SK-N-SH (cell line): ENCODE measurements at regions not wholly inside any gene's neighbourhood (a gene's known extent, or its start where the extent isn't known, plus 50 kb on each side); places are given as distances from the start of the nearest gene placed in this dataset.
A peak's percentile ranks its signal among the peaks of the same experiment; 100 is the strongest.

Experiments
- CTCF ChIA-PET: fragments of 300-600, 350-600 bp; formaldehyde crosslinking; extraction: SDS; loops from one replicate; lab custom pipeline; 2021; lab: Yijun Ruan, JAX
- POLR2A ChIA-PET: fragments of 350-600 bp; sonication (Branson Sonifier 250); formaldehyde crosslinking; extraction: SDS; loops from one replicate; lab custom pipeline; 2020; ENCODE audit warnings: antibody characterized with exemption, inconsistent platforms; lab: Yijun Ruan, JAX
- DNase-seq: peaks from one replicate; pipeline ENCODE4 v3.0.0; 2012
- H2AFZ ChIP-seq: fragments of 200-600 bp; sonication (generic); 2 replicates; pipeline ENCODE4 v1.8.1; 2016; ENCODE audit warnings: antibody characterized with exemption, mild to moderate bottlenecking, low read depth
- H3F3A ChIP-seq: fragments of 200-600 bp; sonication (generic); replicated peaks from 2 replicates; pipeline ENCODE3; 2016; ENCODE audit warnings: antibody characterized with exemption, mild to moderate bottlenecking; ENCODE audit not compliant: insufficient read depth
- H3K27ac ChIP-seq, 2 experiments: fragments of 200-500 bp in 1 of 2; fragments of 200-600 bp in 1 of 2; sonication (Bioruptor generic) in 1 of 2; sonication (generic), shearing (Covaris generic) in 1 of 2; 2 replicates each; pipeline versions ENCODE4 v1.5.1 to v1.6.1; 2014 to 2016; ENCODE audit warnings: low read depth in 2 of 2, inconsistent platforms in 1 of 2, low read length in 1 of 2, mild to moderate bottlenecking in 1 of 2, mixed read lengths in 1 of 2
- H3K27me3 ChIP-seq: fragments of 200-600 bp; sonication (generic), shearing (Covaris generic); 2 replicates; pipeline ENCODE4 v1.6.1; 2016; ENCODE audit warnings: mixed run types; ENCODE audit not compliant: insufficient read depth
- H3K36me3 ChIP-seq, 2 experiments: fragments of 200-500 bp in 1 of 2; fragments of 200-600 bp in 1 of 2; sonication (Bioruptor generic) in 1 of 2; sonication (generic) in 1 of 2; replicated peaks in 1 of 2; 2 replicates each; pipeline versions ENCODE3 to v1.5.1; 2014 to 2016; ENCODE audit warnings: low read length in 1 of 2, mild to moderate bottlenecking in 1 of 2; ENCODE audit not compliant: insufficient read depth in 2 of 2, control insufficient read depth in 1 of 2
- H3K4me1 ChIP-seq, 2 experiments: fragments of 200-500 bp in 1 of 2; fragments of 200-600 bp in 1 of 2; sonication (Bioruptor generic) in 1 of 2; sonication (generic), shearing (Covaris generic) in 1 of 2; 2 replicates each; pipeline versions ENCODE4 v1.5.1 to v1.6.1; 2014 to 2016; ENCODE audit warnings: low read depth in 1 of 2, low read length in 1 of 2, mixed run types in 1 of 2; ENCODE audit not compliant: insufficient read depth in 2 of 2, control insufficient read depth in 1 of 2
- H3K4me2 ChIP-seq: fragments of 200-600 bp; sonication (generic), shearing (Covaris generic); 2 replicates; pipeline ENCODE4 v1.6.1; 2017; ENCODE audit warnings: mixed run types
- H3K4me3 ChIP-seq, 2 experiments: fragments of 200-500 bp in 1 of 2; fragments of 200-600 bp in 1 of 2; sonication (Bioruptor generic) in 1 of 2; sonication (generic), shearing (Covaris generic) in 1 of 2; 2 replicates each; pipeline versions ENCODE4 v1.5.1 to v1.8.1; 2014 to 2016; ENCODE audit warnings: low read depth in 2 of 2, inconsistent platforms in 1 of 2, low read length in 1 of 2, mild to moderate bottlenecking in 1 of 2, mixed read lengths in 1 of 2, moderate library complexity in 1 of 2
- H3K79me2 ChIP-seq: fragments of 200-600 bp; sonication (generic); 2 replicates; pipeline ENCODE4 v1.8.1; 2017; ENCODE audit warnings: mild to moderate bottlenecking; ENCODE audit not compliant: insufficient read depth
- H3K9ac ChIP-seq: fragments of 200-600 bp; sonication (generic); 2 replicates; pipeline ENCODE4 v1.6.1; 2017; ENCODE audit warnings: mixed run types
- H3K9me2 ChIP-seq: fragments of 200-600 bp; sonication (generic); 2 replicates; pipeline ENCODE4 v1.6.1; 2017; ENCODE audit warnings: mixed run types
- H3K9me3 ChIP-seq: fragments of 200-600 bp; sonication (generic); 2 replicates; pipeline ENCODE4 v1.6.1; 2017; ENCODE audit warnings: mixed run types, mild to moderate bottlenecking, moderate library complexity
- H4K20me1 ChIP-seq: fragments of 200-600 bp; sonication (generic); 2 replicates; pipeline ENCODE4 v1.6.1; 2017; ENCODE audit warnings: mild to moderate bottlenecking, mixed run types; ENCODE audit not compliant: insufficient read depth
- EP300 ChIP-seq, 2 experiments: IDR thresholded peaks; 2 replicates each; pipeline versions ENCODE4 v1.4.0 to v1.6.1; 2012; ENCODE audit warnings: borderline replicate concordance in 1 of 2, low read depth in 1 of 2, low read length in 1 of 2
- FOSL2 ChIP-seq: IDR thresholded peaks from 2 replicates; pipeline ENCODE4 v1.4.0; 2012; ENCODE audit warnings: low read depth, mild to moderate bottlenecking, moderate library complexity, borderline replicate concordance
- JUND ChIP-seq: IDR thresholded peaks from 2 replicates; pipeline ENCODE4 v1.4.0; 2012
- NFIC ChIP-seq: IDR thresholded peaks from 2 replicates; pipeline ENCODE4 v1.4.0; 2012; ENCODE audit warnings: borderline replicate concordance
- NRF1 ChIP-seq: IDR thresholded peaks from 2 replicates; pipeline ENCODE4 v1.6.1; 2012; ENCODE audit warnings: low read depth, mild to moderate bottlenecking, low read length
- RCOR1 ChIP-seq: fragments of 150-350 bp; IDR thresholded peaks from 2 replicates; pipeline ENCODE4 v1.6.1; 2017; ENCODE audit warnings: antibody characterized with exemption, low read length
- SMC3 ChIP-seq: IDR thresholded peaks from 2 replicates; pipeline ENCODE4 v1.6.1; 2012; ENCODE audit warnings: low read depth, low read length, improper control_type of control experiment
- TCF12 ChIP-seq: IDR thresholded peaks from 2 replicates; pipeline ENCODE4 v1.4.0; 2012
- TEAD4 ChIP-seq: IDR thresholded peaks from 2 replicates; pipeline ENCODE4 v1.4.0; 2012; ENCODE audit warnings: mild to moderate bottlenecking, borderline replicate concordance; ENCODE audit not compliant: insufficient read depth
- WGBS: methylation state at CpG from one replicate; pipeline ENCODE4 v1.1.6; 2017; ENCODE audit warnings: low lambda C conversion rate; 5-methylcytosine and 5-hydroxymethylcytosine counted together
- TF ChIP-seq, protein P1 (sequence below): fragments of 200-600 bp; sonication (generic); IDR thresholded peaks from 2 replicates; pipeline ENCODE4 v1.6.1; 2017; ENCODE audit warnings: antibody characterized with exemption, mild to moderate bottlenecking, moderate library complexity
- TF ChIP-seq, protein P2 (sequence below): IDR thresholded peaks from 2 replicates; pipeline ENCODE4 v1.4.0; 2012; ENCODE audit warnings: low read depth
- TF ChIP-seq, protein P3 (sequence below): IDR thresholded peaks from 2 replicates; pipeline ENCODE4; 2012

DNA sequence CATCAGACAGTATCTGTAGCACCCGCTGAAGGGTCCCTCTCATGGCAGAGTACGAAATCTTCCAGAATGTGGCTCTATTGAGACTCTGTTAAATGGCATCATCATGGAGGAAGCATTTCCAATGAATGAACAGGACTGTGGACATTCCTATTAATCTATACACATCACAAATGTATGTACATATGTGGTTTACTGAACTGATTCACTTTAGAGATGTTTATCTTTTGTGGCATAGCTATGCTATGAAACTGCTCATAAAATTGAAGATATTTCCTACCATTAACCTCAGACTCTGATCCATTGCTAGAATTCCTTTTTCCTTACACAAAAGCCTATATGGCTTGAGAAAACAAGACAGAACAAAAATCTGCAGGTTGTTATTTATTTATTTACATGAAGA, 259.6 kb upstream of the RRP15 start:
- WGBS = 54% methylated on average over 2 of the region's 2 CpGs
- POLR2A ChIA-PET = no interaction called here
- H3K27ac ChIP-seq = no peak overlapping the region

DNA sequence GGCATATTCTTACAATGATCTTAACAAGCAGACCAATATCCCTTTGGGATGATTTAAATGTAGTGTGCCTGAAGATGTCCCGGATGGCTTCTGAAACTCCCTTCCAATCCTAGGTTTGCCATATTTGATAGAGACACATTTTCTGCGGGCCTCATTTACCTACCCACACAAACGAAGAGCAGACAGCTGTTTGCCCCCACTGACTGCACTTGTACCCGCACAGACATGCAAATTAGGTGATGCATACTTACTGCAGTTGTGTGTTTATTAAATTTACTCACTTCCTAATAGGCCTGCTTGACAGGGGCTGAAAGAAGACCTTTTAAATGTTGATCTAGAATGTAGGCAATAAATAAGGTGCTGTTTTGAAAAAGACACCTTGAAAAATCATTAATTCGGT, 257.9 kb upstream of the RRP15 start:
- Histone ChIP-seq H3K27ac (no peak overlapping the region), H2AFZ (no peak overlapping the region), H3F3A (no peaks in the 10 kb centered on the region), H3K4me1 (no peaks in the 10 kb centered on the region; a peak in 1 of 4 replicates), H3K4me2 (no peak overlapping the region), H4K20me1 (no peaks in the 10 kb centered on the region), H3K9me3 (no peaks in the 10 kb centered on the region), H3K79me2 (no peaks in the 10 kb centered on the region), H3K36me3 (no peaks in the 10 kb centered on the region), H3K9ac (no peak overlapping the region), H3K9me2 (no peaks in the 10 kb centered on the region), H3K4me3 (no peak overlapping the region), H3K27me3 (no peaks in the 10 kb centered on the region)
- no peak for TF ChIP-seq FOSL2
- TF ChIP-seq SMC3 = no peak
- TF ChIP-seq RCOR1 = no peak
- TF ChIP-seq, protein P1, sequence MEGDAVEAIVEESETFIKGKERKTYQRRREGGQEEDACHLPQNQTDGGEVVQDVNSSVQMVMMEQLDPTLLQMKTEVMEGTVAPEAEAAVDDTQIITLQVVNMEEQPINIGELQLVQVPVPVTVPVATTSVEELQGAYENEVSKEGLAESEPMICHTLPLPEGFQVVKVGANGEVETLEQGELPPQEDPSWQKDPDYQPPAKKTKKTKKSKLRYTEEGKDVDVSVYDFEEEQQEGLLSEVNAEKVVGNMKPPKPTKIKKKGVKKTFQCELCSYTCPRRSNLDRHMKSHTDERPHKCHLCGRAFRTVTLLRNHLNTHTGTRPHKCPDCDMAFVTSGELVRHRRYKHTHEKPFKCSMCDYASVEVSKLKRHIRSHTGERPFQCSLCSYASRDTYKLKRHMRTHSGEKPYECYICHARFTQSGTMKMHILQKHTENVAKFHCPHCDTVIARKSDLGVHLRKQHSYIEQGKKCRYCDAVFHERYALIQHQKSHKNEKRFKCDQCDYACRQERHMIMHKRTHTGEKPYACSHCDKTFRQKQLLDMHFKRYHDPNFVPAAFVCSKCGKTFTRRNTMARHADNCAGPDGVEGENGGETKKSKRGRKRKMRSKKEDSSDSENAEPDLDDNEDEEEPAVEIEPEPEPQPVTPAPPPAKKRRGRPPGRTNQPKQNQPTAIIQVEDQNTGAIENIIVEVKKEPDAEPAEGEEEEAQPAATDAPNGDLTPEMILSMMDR = no peak
- TF ChIP-seq, protein P2, sequence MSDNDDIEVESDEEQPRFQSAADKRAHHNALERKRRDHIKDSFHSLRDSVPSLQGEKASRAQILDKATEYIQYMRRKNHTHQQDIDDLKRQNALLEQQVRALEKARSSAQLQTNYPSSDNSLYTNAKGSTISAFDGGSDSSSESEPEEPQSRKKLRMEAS = no peak
- WGBS = 60% methylated on average over 5 of the region's 5 CpGs
- CTCF ChIA-PET = no interaction called here
- no peak for DNase-seq
- POLR2A ChIA-PET = no interaction called here

More for the DNA sequence above, 259.6 kb upstream of the RRP15 start:
- H3K79me2 ChIP-seq = no peaks in the 10 kb centered on the region
- H3K4me2 ChIP-seq = no peak overlapping the region
- DNase-seq = no peak
- no peak overlapping the region for H3K4me3 ChIP-seq
- TF ChIP-seq RCOR1 (no peak), JUND (peak; percentile 63; the same call in 1 of the 2 replicates), TEAD4 (peak; percentile 60; the same call in 1 of the 2 replicates), FOSL2 (peak; percentile 65), EP300 (IDR thresholded peaks at IDR 0.05; ENCODE audit: borderline replicate concordance in 1 of 2, low read depth in 1 of 2, low read length in 1 of 2) (peak in 1 of 2 experiments; percentile 50; a peak in 1 of 4 replicates), NFIC (peak; percentile 43; the same call in 1 of the 2 replicates), NRF1 (no peak), TCF12 (peak; percentile 59)
- TF ChIP-seq, protein P3, sequence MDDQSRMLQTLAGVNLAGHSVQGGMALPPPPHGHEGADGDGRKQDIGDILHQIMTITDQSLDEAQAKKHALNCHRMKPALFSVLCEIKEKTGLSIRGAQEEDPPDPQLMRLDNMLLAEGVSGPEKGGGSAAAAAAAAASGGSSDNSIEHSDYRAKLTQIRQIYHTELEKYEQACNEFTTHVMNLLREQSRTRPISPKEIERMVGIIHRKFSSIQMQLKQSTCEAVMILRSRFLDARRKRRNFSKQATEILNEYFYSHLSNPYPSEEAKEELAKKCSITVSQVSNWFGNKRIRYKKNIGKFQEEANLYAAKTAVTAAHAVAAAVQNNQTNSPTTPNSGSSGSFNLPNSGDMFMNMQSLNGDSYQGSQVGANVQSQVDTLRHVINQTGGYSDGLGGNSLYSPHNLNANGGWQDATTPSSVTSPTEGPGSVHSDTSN = peak; percentile 46; the same call in 1 of the 2 replicates
- peak overlapping the region; percentile 25; the same call in 1 of the 2 replicates for H2AFZ ChIP-seq
- no peaks in the 10 kb centered on the region for H4K20me1 ChIP-seq
- no peaks in the 10 kb centered on the region; a peak in 1 of 4 replicates for H3K4me1 ChIP-seq
- no peaks in the 10 kb centered on the region for H3K9me3 ChIP-seq
- H3K36me3 ChIP-seq = no peaks in the 10 kb centered on the region
- H3K9ac ChIP-seq = no peak overlapping the region
- CTCF ChIA-PET = no interaction called here
- H3F3A ChIP-seq = no peaks in the 10 kb centered on the region
- H3K9me2 ChIP-seq = no peaks in the 10 kb centered on the region
- no peaks in the 10 kb centered on the region for H3K27me3 ChIP-seq
